HG03097 (cell line): ENCODE measurements at regions not wholly inside any gene's neighbourhood (a gene's known extent, or its start where the extent isn't known, plus 50 kb on each side); places are given as distances from the start of the nearest gene placed in this dataset.
"Not testable (repeated sequence)": the region's sequence is repeated elsewhere in the genome, so short reads cannot be mapped to it uniquely, and the experiment has no call there.

Experiments
- ATAC-seq: cut with Tn5 transposase; IDR thresholded peaks from one replicate; pipeline ENCODE4 v1.9.1; 2021; ENCODE audit not compliant: unreplicated experiment, low FRiP score

- not testable (repeated sequence) for ATAC-seq
Measured at GRCh38 chr5:100398815-100399214, 136.4 kb upstream of the FAM174A start.

GRCh38 chr5:100379254-100379858 is 155.8 kb upstream of the FAM174A start:
- ATAC-seq: not testable (repeated sequence)

GRCh38 chr5:100364757-100365478 is 170.3 kb upstream of the FAM174A start:
- not testable (repeated sequence) for ATAC-seq

GRCh38 chr5:100364343-100364742 is 170.8 kb upstream of the FAM174A start:
- not testable (repeated sequence) for ATAC-seq

- not testable (repeated sequence) for ATAC-seq
Measured at GRCh38 chr5:100359998-100360397, 175.2 kb upstream of the FAM174A start.

GRCh38 chr5:100346269-100346668 is 188.9 kb upstream of the FAM174A start:
- ATAC-seq: not testable (repeated sequence)

- ATAC-seq: not testable (repeated sequence)
Measured at GRCh38 chr5:100341485-100341884, 193.7 kb upstream of the FAM174A start.

- no peak for ATAC-seq
Measured at GRCh38 chr5:100322483-100322882, 212.7 kb upstream of the FAM174A start.

GRCh38 chr5:100319885-100320284 is 215.3 kb upstream of the FAM174A start:
- no peak for ATAC-seq

- ATAC-seq: no peak
Measured at GRCh38 chr5:100313657-100314056, 221.5 kb upstream of the FAM174A start.

GRCh38 chr5:100311806-100312205 is 223.4 kb upstream of the FAM174A start:
- no peak for ATAC-seq

- no peak for ATAC-seq
Measured at GRCh38 chr5:100306000-100306399, 229.2 kb upstream of the FAM174A start.

- ATAC-seq: no peak
Measured at GRCh38 chr5:100303216-100303615, 232.0 kb upstream of the FAM174A start.

GRCh38 chr5:100299261-100299660 is 235.9 kb upstream of the FAM174A start:
- ATAC-seq: no peak

GRCh38 chr5:100276071-100276470 is 259.1 kb upstream of the FAM174A start:
- ATAC-seq: no peak

- ATAC-seq: no peak
Measured at GRCh38 chr5:100275631-100276030, 259.5 kb upstream of the FAM174A start.

GRCh38 chr5:100273846-100274580 is 261.2 kb upstream of the FAM174A start:
- no peak for ATAC-seq

GRCh38 chr5:100270023-100270771 is 265.0 kb upstream of the FAM174A start:
- peak; percentile 64 for ATAC-seq

GRCh38 chr5:100260968-100261367 is 274.2 kb upstream of the FAM174A start:
- ATAC-seq: no peak

- no peak for ATAC-seq
Measured at GRCh38 chr5:100252944-100253343, 282.2 kb upstream of the FAM174A start.

- no peak for ATAC-seq
Measured at GRCh38 chr5:100252037-100252436, 283.1 kb upstream of the FAM174A start.
